ENCODE measurements at regions not wholly inside any gene's neighbourhood (a gene's known extent, or its start where the extent isn't known, plus 50 kb on each side); places are given as distances from the start of the nearest gene placed in this dataset.

DNA sequence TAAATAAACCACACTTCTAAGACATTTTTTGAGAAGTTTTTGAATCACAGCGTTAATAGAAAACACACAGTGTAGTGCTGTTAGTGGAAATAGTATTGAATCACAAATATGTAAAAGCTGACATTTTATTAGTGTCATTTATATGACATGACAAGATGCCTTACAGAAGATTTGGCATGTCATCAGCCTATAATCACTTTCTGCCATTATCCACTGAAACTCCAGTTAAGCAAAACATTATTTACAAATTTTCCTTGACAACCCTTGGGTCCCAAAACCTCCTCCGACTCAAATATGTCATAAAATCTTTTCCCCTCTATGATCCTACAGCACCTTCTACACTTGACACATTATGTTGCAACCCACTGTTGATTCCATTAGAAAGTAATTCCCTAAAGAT, 376.9 kb upstream of the LRFN5 start:
- TF ChIP-seq, protein P1, sequence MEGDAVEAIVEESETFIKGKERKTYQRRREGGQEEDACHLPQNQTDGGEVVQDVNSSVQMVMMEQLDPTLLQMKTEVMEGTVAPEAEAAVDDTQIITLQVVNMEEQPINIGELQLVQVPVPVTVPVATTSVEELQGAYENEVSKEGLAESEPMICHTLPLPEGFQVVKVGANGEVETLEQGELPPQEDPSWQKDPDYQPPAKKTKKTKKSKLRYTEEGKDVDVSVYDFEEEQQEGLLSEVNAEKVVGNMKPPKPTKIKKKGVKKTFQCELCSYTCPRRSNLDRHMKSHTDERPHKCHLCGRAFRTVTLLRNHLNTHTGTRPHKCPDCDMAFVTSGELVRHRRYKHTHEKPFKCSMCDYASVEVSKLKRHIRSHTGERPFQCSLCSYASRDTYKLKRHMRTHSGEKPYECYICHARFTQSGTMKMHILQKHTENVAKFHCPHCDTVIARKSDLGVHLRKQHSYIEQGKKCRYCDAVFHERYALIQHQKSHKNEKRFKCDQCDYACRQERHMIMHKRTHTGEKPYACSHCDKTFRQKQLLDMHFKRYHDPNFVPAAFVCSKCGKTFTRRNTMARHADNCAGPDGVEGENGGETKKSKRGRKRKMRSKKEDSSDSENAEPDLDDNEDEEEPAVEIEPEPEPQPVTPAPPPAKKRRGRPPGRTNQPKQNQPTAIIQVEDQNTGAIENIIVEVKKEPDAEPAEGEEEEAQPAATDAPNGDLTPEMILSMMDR (IDR thresholded peaks at IDR 0.05) = no peak
- TF ChIP-seq POLR2AphosphoS5 (IDR thresholded peaks at IDR 0.05; ENCODE audit: low read depth, low read length) (no peak), TCF7L2 (IDR thresholded peaks at IDR 0.05; ENCODE audit: low read depth, low read length) (no peak)
- TF ChIP-seq, protein P2, sequence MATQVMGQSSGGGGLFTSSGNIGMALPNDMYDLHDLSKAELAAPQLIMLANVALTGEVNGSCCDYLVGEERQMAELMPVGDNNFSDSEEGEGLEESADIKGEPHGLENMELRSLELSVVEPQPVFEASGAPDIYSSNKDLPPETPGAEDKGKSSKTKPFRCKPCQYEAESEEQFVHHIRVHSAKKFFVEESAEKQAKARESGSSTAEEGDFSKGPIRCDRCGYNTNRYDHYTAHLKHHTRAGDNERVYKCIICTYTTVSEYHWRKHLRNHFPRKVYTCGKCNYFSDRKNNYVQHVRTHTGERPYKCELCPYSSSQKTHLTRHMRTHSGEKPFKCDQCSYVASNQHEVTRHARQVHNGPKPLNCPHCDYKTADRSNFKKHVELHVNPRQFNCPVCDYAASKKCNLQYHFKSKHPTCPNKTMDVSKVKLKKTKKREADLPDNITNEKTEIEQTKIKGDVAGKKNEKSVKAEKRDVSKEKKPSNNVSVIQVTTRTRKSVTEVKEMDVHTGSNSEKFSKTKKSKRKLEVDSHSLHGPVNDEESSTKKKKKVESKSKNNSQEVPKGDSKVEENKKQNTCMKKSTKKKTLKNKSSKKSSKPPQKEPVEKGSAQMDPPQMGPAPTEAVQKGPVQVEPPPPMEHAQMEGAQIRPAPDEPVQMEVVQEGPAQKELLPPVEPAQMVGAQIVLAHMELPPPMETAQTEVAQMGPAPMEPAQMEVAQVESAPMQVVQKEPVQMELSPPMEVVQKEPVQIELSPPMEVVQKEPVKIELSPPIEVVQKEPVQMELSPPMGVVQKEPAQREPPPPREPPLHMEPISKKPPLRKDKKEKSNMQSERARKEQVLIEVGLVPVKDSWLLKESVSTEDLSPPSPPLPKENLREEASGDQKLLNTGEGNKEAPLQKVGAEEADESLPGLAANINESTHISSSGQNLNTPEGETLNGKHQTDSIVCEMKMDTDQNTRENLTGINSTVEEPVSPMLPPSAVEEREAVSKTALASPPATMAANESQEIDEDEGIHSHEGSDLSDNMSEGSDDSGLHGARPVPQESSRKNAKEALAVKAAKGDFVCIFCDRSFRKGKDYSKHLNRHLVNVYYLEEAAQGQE (IDR thresholded peaks at IDR 0.05; ENCODE audit: insufficient read depth in 1 of 2, low read depth in 2 of 2, low read length in 1 of 2) = no peak

Measured in Panc1 (cell line).